Stimulated activated CD8-positive, alpha-beta memory T cell treated with anti-CD3 and anti-CD28 coated beads, Interleukin-2, amount 100 ng/mL, for 1 hour (primary cell): ENCODE measurements at regions not wholly inside any gene's neighbourhood (a gene's known extent, or its start where the extent isn't known, plus 50 kb on each side); places are given as distances from the start of the nearest gene placed in this dataset.

Source experiments
- DNase-seq, 2 donors: peaks; one replicate each; pipeline ENCODE4 v3.0.0-alpha.2; 2020; ENCODE audit warnings: low read depth in 2 of 2

DNA sequence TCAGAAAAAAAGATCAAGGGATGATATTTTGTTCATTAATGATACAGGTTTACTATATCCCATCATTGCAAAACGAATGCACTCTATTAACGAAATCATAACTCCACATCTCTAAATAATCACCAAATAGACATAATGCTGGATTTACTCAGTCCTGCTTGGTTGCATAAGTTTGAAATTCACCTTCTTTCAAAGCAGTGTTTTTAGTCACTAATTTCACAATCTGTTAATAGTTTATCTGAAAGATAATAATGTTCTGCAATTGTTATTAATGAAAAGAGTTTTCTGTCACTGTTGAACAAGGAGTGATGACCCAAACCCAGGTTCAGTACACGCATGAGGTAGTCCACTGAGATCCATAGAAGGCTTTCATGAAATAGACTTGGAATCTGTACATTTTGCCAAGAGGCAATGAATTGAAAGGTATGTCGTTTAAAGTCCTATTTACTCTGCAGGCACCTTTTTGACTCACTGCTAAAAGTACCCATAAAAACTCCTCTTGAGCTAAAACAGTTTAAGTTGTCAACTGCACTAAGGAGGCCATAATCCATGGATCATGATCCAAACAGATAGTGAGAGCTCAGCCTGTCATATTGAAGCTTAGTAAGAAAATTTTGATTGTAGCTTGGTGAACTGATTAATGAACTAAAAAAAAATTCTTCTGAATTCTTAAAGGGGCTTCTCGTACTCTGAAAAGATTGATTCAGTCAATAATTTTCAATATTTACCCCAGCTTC, 75.6 kb upstream of the MBNL1 start:
- no peak for DNase-seq

DNA sequence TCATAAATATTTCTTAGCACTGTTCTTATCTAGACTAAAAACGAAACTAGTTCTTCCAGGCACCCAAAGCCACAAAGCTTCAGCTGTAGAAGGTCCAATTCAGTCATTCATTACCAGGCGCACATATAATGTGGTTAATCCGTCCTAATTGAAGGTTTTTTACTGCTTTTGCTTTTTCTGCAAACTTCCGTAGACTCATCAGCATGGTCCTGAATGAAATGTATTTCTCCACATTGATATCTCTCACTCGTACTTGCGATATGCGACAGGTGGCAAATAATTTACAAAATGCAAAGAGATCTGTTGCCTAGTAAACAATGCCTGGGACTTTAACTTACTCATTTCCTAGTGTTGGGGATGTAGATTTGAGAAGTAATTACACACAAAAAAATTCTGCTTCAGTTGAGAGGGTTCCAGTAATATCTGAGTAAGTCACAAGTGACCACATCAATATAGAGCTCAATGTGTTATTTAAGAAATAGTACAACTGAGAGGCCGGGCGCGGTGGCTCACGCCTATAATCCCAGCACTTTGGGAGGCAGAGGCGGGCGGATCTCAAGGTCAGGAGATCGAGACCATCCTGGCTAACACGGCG, 75.0 kb upstream of the MBNL1 start:
- DNase-seq: no peak

DNA sequence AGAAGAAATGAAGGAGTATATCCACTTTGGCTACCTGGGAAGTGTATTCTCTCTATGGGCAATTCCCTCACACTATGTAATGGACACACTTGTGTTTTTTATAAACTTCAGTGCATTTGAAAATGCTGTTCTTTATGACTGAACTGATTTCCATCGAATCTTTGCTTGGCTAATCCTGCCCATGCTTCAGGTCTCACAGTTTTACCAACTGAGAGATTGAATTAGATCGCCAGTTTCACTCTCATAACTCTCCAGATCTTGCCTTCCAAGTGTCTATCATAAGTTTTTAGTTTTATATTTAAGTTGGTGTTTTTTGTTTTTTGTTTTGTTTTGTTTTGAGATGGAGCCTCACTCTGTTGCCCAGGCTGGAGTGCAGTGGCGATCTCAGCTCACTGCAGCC, 73.5 kb upstream of the MBNL1 start:
- DNase-seq: no peak

DNA sequence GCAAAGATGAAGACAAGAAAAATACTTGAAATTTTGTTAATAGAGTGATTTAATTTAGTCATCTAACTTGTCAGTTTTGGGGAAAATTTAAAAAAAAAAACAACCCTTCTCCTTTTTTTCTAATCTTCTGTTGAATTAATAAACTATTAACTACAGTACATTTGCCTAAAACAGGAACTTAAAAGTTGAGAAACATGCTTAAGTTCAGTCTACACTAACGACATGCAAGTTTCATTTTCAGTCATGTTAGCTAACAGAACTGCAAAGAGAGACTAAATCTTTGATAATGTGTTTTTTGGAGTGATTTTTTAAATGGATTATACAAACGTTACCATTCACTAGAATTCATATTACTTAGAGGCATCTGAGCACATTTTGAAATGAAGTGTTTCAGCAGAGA, 71.9 kb upstream of the MBNL1 start:
- no peak for DNase-seq

DNA sequence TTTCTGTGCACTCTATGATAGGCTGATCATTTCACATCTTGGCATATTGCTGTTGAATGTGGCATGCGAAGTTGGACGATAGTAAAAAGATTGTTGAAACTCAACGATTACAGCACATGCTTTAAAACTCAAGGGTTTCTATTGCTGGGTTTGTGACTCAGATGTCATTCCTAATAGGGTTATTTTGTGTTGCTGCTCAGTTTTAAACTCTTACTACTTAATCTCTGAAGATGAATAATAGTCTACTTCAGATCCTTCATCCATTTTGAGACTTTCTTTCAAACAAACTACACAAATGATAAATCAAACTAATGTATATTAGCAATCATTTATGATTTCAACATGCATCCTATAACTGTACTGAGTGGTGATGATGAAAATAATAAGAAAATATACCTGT, 71.3 kb upstream of the MBNL1 start:
- DNase-seq: no peak

DNA sequence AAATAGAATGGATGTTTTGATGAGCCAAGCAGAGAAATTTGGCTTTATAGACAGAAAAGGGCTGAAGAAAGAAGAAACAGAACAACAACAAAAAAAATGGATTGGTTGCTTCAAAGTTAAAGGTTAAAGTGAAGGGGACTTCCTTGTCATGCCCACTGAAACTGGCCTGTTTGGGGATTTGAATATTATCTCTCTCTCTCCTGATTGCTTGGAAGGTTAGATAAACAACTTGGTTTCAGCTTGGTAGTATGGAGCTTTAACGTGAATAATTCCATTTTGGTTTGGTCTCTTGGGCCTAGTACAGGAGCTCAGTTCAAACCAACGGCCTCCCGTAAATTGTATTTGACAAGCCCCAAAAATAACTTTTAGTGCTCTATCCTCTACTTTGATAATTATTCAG, 70.8 kb upstream of the MBNL1 start:
- no peak for DNase-seq

DNA sequence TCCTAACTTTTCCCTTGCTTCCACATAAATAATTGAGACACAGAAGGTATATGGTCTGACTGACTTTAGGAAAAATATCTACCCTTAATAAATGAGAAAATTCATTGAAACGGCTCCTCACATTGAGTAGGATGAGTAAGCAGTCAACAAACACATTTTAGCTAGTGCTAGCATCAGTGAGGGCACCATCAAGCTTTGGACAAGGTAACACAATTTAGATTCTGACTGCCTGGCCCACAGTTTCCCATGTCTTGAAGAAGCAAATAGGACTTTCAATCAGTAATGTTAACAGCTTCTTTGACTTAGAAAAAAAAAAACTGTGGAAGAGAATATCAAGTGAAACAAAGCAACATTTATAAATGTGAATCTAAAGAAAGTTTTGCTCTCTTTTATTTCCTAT, 70.1 kb upstream of the MBNL1 start:
- no peak for DNase-seq

DNA sequence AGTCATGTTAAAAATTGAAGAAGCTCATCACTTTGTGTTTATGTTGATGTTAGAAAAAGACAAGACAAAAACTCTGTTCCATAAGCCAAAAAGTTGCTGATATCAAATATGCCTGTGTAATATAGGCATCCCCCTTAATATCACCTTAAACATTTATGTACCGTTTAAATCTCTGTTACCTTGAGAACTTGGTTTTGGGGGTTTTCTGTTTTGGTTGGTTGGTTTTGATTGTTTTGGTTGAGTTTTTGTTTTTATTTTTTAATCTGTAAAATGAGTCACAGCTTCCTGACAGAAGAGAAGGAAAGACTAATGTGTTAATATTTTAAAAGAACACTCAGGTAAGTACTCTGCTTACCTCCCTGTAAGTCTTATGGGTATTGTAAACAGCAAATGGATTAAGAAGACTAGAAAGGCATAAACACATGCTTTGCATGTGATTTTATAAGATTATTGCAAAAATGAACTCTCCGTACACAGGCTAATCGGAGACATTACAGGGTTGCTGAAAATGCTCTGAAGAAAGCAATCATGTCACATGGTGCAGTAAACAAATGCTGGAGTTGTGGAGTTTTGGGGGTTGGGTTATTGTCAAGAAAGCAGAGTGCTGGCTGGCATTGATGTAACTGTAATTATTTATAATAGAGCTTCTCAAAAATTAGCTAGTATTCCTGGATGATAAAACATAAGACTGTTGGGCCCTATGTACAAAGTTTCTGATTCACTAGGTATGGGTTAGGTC, 69.5 kb upstream of the MBNL1 start:
- no peak for DNase-seq

DNA sequence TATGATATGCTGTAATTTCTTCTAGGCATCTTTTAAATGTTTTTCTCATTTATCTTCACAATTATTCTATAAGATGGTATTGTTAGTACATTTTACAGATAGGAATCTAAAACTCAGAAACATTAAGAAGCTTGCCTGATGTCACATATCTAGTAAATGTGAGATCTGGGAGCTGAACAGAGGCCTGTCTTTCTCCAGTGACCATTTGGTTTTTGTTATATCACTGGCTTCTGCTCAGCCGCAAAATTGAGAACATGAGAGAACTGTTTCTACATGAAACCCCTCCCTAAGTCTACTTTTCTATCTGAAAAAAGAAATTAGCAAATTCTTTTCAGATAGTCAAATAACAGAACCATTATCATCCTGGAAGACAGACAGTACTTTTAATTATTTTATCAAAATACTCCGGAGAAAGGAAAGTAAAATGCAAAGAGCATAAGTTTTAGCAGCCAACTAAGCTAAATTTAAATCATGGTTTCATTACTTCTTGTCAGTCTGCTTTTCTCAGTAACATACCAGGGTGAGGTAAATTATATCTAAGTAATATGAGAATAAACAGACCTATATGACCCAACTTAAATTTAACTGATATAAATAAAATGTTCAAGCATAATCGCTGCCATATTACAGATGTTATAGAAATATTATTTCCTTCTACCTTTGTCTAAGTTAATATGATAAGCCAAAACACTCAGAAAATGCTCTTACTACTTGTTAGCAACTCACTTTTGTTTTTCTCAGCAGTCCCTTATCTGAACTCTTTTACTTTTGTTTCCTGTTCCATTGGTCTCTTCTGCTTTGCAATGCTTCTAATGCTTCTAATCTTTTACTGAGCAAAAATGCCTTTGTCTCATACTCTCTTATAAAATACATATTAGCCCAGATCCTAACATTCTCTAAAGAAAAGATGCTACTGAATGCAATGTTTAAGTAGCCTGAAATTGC, 68.0 kb upstream of the MBNL1 start:
- DNase-seq: no peak

DNA sequence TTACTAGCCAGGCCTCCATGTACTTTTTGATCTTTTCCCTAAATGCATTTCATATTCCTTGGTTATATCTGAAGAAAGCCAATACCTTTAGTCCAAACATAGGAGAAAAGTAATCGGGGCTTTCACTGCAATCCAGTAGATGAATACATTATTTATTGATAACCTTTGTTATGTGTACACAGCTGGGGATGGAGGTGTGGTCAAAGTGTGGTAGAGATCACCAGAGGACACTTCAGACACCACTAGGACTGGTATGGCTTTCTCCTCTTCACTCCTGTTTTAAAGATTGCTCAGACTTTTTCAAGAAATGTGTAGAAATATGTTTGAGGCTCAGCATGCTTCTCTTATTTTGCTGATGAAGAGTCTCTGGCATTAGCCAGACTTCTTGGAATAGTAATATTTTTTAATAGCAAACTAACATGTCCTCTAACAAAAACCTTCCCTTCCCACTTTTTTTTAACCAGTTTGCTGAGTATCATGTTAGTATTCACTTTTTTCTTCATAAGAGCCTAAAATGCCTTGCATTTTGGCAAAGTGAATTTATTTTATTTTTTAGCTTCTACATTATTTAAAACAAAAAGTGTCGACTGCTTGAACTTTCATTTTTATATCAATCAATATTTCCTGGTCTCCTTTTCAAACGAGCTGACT, 65.6 kb upstream of the MBNL1 start:
- no peak for DNase-seq

DNA sequence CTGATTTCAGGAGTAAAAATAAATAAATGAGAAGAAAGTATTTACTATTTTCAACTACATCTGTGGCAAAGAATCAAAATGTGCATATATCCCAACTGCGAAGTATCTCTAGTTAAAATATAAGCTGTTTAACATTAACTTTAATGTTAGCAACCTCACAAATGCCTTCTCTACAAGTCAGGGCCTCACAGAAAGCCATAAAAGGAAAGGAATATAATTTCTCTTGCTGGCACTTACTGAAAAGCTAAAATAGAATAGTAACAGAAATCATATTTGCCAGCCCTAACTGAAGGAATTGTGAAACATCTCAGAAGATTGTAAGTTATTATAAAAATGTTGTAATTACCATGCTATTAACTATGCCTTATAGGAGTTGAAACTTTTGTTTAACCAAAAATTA, 65.1 kb upstream of the MBNL1 start:
- DNase-seq: no peak

DNA sequence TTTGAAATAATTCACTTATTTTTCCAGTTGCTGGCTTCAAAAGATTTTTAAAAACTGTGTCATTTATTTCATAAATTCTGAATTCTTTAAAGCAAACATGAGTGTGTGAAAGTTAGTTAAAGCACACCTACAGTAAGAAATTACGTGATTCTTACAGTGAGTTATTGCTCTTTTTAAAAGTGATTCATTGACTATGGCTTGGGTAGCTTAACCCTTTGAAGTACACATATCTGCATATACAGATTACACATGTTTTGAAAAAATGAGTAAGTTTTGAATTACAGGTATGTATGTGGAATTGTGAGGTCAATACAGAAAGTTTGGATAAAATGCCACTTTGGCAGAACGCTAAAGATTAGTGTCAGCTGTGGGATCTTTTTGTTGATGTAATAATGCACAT, 64.5 kb upstream of the MBNL1 start:
- no peak for DNase-seq

DNA sequence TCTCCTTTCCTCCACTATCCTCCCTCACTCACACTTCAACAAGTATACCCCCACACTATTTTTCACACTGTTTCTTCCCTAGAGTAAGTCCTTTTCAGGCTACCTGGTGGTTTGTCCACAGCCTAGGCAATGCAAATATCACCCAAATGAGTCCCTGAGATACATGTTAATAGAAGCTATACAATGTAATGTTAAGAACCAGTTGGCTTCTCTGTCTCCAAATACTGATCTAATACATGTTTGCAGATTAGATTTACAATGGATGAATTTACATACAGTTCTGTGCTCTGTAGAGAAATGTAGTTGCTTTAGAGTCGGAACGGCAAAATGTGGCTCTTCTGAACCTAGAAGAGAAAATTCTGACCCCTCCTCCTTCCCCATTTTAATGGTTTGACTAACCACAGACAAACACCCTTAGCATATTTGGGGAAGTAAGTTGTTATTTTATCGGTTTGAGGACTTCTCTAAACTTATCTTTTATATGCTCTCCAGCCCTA, 63.6 kb upstream of the MBNL1 start:
- DNase-seq: no peak

DNA sequence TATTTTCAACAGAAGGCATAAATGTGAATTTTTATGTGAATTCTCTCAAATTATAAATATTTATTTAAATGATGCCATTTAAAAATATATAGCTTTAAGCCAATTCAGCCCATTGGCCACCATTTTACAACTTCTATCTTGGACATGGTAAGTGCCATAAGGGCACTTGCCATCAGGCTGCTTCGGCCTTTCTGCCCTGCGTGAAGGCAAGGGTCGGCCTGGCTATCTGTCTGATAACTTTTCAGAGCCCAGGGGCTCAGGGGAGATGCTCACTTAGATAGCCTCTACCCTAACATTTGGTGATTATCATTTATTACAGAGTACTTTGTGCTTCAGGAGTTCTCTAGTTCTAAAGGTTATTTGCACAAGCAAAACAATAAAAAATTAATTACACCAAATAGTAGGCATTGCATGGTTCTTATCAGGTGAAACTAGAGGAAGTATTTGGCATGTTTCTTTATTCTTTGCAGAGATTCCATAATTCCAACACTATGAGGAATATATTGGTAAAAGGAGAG, 62.4 kb upstream of the MBNL1 start:
- DNase-seq: no peak

DNA sequence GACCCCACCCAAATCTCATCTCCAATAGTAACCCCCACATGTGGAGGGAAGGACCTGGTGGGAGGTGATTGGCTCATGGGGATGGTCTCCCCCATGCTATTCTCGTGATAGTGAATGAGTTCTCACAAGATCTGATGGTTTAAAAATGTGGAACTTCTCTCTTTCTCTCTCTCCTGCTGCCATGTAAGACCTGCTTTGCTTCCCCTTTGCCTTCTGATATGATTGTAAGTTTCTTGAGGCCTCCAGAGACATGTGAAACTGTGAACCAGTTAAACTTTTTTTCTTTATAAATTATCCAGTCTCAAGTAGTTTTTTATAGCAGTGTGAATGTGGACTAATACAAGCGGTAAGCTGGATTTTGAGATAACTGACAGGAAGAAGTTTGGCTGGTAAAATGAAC, 60.3 kb upstream of the MBNL1 start:
- DNase-seq: no peak

DNA sequence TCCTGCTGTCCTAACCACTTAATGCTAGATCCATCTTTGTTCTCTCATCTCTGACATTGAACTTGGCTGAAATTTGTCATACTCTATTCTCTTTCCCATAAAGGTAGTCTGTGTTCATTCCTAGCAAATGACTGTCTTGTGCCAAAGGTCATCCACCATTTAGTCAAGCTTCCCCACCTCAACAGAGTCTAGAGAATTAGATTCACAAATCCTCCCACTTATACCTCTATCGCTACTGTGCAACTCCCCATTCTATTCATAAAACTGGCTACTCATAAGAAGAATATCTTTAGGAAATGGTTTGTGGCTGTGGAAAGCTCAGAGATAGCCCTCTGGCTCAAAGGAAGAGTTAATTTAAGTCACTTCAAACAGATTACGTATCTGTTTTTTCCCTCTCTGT, 59.7 kb upstream of the MBNL1 start:
- DNase-seq: no peak

DNA sequence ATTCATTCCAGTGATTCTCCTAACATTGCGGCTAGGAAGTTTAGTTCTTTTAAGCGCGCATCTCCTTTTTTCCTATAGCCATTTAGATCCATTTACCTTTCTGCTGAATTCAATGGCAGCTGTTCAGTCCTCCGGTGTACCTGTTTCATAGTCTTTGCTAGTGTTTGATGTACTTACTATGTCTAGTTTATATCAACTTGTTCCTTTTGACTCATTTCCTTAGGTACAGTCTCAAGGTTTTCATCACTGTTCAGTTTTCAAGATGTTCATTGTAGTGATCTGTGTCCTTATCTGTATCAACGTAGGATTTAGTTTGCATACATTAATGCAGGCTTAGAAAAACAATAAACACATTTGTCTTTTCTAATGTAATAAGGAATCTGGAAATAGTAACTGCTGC, 59.0 kb upstream of the MBNL1 start:
- no peak for DNase-seq

DNA sequence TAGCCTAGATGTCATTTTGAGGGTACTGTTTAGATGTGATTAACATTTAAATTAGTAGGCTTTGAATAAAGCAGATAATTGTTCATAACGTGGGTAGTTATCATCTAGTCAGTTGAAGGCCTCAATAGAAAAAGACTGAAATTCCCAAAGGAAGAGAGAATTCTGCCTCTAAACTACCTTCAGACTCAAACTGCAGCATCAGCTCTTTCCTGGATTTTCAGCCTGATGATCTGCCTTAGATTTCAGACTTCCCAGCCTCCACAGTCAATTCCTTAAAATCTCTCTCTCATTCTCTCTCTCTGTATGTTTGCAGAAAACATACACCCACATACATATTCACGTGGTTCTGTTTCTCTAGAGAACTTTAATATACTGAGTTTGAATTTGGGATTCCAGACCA, 58.0 kb upstream of the MBNL1 start:
- no peak for DNase-seq

DNA sequence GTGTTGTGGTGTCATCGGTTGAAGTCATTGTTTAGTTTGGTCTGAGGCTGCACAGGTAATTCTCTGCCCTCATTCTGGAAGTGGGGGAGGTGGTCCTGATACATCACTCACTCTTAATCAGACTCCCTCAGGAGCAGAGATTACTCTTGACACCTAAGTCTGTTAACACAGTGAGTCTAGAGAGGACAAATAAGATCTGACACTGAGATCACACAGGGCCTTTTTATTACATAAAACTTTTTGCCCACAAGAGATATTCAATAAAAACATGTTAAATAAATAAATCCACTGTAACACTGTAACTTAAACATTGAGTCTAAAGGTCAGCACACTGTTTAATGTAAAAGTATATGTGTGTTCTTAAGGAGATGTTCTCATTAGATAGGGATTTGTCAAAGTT, 57.1 kb upstream of the MBNL1 start:
- DNase-seq: no peak

DNA sequence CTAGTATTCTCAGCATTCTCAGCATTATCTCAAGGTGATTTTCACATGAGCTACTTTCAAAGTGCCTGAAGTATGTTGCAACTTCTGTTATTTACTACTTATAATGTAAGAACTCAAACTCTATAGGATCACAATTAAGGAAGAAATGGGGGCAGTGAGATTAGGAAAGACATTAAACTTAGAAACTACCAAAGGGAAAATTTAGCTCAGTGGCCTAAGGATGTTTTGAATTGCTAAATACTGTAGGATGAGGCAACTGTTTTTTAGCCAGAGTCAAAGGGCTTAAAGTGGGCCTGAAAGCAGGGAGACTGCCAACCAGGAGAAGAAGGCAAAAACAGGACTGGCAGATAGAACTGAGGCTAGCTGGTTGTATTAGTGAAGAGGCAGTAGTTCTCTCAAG, 55.5 kb upstream of the MBNL1 start:
- DNase-seq: no peak

DNA sequence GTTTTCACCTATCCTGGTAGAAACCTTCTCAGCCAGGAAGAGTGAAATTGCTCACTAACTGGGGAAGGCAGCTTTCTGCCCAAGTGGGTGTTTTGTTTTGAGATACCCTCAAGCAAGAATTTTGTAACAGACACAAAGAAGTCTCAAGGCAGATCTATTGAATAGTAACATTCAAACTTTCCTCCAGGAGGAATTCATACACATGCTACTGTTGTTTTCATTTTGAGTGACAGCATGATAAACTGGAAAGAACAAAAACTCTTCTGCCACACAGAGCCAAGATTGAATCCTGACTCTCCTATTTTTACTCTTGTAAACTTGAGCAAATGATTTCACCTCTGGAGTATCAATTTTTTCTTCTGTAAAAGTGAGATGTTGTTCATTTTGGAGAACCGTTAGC, 54.8 kb upstream of the MBNL1 start:
- no peak for DNase-seq
